LHCN-M2 (cell line): ENCODE measurements at regions not wholly inside any gene's neighbourhood (a gene's known extent, or its start where the extent isn't known, plus 50 kb on each side); places are given as distances from the start of the nearest gene placed in this dataset.

Source experiments
- DNase-seq: peaks from one replicate; pipeline ENCODE4 v3.0.0-alpha.2; 2012; ENCODE audit warnings: low read depth

GRCh38 chr6:113401231-113401630 is 455.9 kb upstream of the MARCKS start:
- no peak for DNase-seq

- DNase-seq: no peak
These were observed 454.6 kb upstream of the MARCKS start for GRCh38 chr6:113402544-113402943.

GRCh38 chr6:113403966-113404595 is 453.1 kb upstream of the MARCKS start:
- no peak for DNase-seq

- DNase-seq: no peak
These were observed 451.7 kb upstream of the MARCKS start for GRCh38 chr6:113405326-113406047.

GRCh38 chr6:113406048-113406695 is 451.0 kb upstream of the MARCKS start:
- DNase-seq: no peak

- peak; percentile 49 for DNase-seq
These were observed 446.1 kb upstream of the MARCKS start for GRCh38 chr6:113411011-113411410.

GRCh38 chr6:113412589-113413357 is 444.4 kb upstream of the MARCKS start:
- DNase-seq: no peak

GRCh38 chr6:113414511-113414910 is 442.6 kb upstream of the MARCKS start:
- peak; percentile 87 for DNase-seq

GRCh38 chr6:113416170-113416569 is 441.0 kb upstream of the MARCKS start:
- peak; percentile 87 for DNase-seq

- no peak for DNase-seq
These were observed 436.9 kb upstream of the MARCKS start for GRCh38 chr6:113420290-113420689.

GRCh38 chr6:113421997-113422396 is 435.1 kb upstream of the MARCKS start:
- no peak for DNase-seq

- no peak for DNase-seq
These were observed 433.2 kb upstream of the MARCKS start for GRCh38 chr6:113423956-113424355.

- DNase-seq: peak; percentile 67
These were observed 431.0 kb upstream of the MARCKS start for GRCh38 chr6:113425977-113426660.

- DNase-seq: no peak
These were observed 429.5 kb upstream of the MARCKS start for GRCh38 chr6:113427617-113428016.

- DNase-seq: peak; percentile 45
These were observed 428.4 kb upstream of the MARCKS start for GRCh38 chr6:113428702-113429101.

- no peak for DNase-seq
These were observed 424.4 kb upstream of the MARCKS start for GRCh38 chr6:113432521-113433334.

- DNase-seq: peak; percentile 48
These were observed 423.7 kb upstream of the MARCKS start for GRCh38 chr6:113433335-113433991.

- DNase-seq: no peak
These were observed 422.5 kb upstream of the MARCKS start for GRCh38 chr6:113434641-113435040.

GRCh38 chr6:113437566-113437965 is 419.6 kb upstream of the MARCKS start:
- no peak for DNase-seq

GRCh38 chr6:113439866-113440265 is 417.3 kb upstream of the MARCKS start:
- no peak for DNase-seq
